ENCODE measurements at regions not wholly inside any gene's neighbourhood (a gene's known extent, or its start where the extent isn't known, plus 50 kb on each side); places are given as distances from the start of the nearest gene placed in this dataset.

DNA sequence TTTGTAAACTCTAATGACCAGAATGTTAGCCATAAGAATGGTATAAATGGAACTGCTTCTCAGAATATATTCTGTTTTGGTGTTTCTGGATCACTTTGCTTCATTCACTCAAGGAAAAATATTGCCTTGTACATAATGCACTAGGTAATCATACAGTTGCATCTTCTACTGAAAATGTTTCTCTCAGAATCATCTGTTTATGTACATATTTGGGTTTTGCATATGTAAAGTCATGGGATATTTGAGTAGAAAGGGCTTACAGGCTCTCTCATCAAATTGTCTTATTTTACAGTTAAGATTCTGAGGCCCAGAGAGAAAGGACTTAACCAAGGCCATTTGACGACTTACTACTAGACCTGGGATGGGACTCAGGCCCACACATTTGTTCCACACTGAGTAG is 97.8 kb upstream of the PALM2AKAP2 start:
- no peak for DNase-seq

- DNase-seq = no peak
These were observed 96.5 kb upstream of the PALM2AKAP2 start for GRCh38 chr9:109683521-109683920.

GRCh38 chr9:109689701-109690100 is 90.3 kb upstream of the PALM2AKAP2 start:
- DNase-seq = no peak

GRCh38 chr9:109699019-109699418 is 81.0 kb upstream of the PALM2AKAP2 start:
- no peak for DNase-seq

DNA sequence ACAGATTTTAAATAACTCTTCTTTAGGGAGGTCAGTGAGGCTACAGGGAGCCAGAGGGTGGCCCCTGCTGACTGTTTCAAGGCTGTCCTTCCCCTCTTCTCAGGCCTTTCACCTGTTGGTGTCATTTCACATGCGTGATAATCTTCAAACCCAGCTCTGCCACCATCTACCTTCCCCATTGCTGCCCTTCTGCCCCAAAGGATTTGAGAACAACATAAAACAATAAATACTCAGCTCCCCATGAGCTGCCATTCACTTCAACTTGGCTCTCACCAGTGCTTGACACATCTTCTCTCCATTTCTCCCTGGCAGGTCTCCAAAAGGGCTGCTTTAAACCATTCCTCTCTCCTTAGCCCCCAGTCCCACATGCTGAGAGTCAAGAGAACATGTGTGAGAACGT is 75.5 kb upstream of the PALM2AKAP2 start:
- no peak for DNase-seq

DNA sequence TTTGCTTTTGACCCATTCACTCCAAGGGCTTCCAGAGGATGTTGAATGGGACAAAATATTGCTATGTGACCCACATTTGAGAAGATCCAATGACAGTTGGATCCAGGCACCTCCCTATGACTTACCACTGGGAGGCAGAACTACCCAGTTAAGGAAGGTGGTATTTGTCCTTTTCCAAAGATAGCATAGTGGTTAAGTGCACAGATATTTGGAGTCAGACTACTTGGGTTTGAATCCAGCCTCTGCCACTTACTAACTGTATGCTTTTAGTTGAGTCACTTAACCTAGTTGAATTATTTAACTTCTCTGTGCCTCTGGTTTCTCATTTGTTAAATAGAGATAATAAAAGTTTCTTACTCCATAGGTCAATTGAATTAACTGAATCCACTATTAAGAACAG is 74.5 kb upstream of the PALM2AKAP2 start:
- no peak for DNase-seq

DNA sequence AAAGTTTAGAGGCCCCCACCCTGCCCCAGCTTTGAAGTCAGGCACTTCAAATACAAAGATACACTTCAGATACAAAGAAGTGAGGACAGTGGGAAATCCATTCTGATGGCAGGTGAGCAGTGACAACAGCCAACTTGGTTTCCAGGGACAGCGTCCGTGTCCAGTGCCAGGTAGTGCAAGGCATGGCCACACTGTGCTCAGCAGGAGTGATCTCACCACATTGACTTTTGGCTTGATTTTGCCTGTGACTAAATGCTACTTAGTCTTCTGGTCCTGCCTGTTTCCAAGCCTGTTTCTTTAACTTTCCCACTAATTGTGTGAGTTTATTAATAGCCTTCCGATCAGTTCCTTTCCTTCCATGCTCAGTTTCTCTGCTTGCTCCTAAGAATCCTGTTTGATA is 72.6 kb upstream of the PALM2AKAP2 start:
- no peak for DNase-seq

GRCh38 chr9:109708451-109708945 is 71.5 kb upstream of the PALM2AKAP2 start:
- DNase-seq = no peak

DNA sequence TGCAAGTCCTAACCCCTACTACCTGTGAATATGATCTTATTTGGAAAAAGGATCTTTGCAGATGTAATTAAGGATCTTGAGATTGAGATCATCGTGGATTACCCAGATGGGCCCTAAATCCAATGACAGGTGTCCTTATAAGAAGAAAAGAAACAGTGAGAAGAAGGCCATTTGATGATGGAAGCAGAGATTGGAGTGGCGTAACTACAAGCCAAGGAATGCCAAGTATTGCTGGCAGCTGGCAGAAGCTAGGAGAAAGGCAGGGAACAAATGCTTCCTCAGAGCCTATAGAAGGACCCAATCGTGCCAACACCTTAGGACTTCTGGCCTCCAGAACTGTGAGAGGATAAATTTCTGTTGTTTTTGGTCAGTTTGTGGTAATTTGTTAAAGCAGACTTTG is 70.1 kb upstream of the PALM2AKAP2 start:
- DNase-seq = no peak

- DNase-seq = no peak
These were observed 69.2 kb upstream of the PALM2AKAP2 start for GRCh38 chr9:109710830-109711229.

DNA sequence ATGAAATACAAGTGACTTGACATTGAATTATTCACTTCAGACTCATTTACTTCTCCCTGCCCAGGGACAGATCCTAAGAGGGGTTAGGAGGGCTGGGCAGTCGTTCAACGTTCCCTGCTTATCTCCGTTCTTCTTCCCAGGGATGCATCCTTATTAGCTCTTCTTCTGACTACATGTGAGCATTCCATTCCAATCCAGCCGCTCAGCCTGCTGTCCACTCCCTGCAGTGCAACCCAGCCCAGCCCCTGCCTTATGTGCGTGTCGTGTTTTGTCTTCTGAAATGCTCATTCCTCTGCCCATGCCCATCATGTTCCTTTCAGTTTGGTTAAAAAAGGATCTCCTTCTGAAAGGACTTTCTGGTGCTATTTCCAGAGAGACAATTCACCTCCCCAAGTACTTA is 64.7 kb upstream of the PALM2AKAP2 start:
- no peak for DNase-seq

GRCh38 chr9:109716631-109717030 is 63.4 kb upstream of the PALM2AKAP2 start:
- no peak for DNase-seq

DNA sequence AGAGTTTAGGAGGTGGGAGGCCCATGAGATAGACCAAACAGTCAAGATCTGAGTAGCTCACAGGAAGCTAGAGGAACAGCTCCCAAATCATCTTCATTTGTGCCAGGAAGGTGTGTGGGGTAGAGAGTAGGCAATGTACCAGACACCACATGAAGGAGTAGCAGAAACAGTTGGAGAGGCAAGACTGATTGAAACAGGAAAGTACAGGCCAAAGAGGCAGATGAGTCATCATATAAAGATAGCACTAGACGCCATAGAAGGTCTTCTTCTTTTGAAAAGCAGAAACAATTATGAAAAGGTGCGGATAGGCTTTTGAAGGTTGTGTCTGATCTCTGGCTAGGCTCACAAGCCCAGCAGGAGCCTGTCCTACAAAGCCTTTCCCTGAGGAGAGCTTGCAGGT is 62.7 kb upstream of the PALM2AKAP2 start:
- DNase-seq = no peak

DNA sequence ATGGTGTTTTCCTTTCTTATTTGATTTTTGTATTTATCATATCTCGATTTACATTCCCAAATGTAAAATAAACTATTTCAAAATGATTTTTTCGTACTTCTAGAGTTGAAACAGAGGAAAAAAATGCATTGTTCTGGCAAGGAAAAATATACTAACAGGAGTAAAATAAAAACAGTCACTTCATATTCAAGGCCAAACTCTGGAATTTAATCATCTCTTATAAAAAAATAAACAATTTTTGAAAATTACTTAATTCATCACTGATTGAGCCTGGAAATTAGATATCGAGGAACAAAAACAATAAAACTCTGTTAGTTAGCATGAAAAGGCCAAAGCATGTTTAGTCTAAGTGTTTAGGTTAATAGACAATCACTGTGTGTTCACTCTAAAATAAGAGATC is 61.1 kb upstream of the PALM2AKAP2 start:
- no peak for DNase-seq

- DNase-seq = no peak
These were observed 59.0 kb upstream of the PALM2AKAP2 start for GRCh38 chr9:109721001-109721400.

- no peak for DNase-seq
These were observed 58.0 kb upstream of the PALM2AKAP2 start for GRCh38 chr9:109722007-109722406.

DNA sequence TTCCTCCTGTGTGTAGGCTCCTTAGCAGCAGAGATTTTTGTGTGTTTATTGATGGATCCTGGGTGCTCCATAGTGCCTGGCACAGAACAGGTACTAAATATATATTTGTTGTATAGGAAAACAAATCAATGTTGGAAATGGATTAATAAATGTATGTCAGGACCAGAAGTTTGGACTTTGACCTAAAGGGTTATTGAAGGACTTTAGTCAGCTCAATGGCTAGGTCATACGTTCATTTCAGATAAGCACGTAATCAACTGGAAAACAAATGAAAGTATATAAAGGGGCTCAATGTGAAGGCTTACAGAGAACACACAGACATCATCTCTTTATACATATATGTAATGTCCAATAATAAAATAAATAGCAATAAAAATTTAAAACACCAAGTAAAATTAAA is 56.2 kb upstream of the PALM2AKAP2 start:
- no peak for DNase-seq

- no peak for DNase-seq
These were observed 54.5 kb upstream of the PALM2AKAP2 start for GRCh38 chr9:109725460-109725859.

DNA sequence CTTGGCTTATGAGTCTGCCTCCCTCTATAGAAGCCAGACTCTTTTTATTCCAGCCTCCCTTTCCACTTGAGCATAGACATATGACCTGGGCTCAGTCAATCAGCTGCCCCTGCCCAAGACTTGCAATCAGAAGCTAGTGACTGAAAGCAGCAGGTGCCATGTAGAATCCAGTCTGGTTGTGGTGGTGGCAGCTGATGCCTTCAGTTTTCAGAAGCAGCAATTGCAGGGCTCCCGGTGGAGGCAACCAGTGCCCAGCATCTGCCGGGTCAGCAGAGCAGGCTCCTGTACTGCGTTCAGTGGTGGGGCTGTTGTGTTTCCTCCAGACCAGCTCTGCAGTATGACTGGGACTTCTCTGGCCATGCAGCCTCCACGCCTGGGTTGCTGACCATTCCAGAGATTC is 53.9 kb upstream of the PALM2AKAP2 start:
- DNase-seq = no peak

GRCh38 chr9:109728686-109729300 is 51.2 kb upstream of the PALM2AKAP2 start:
- no peak for DNase-seq

DNA sequence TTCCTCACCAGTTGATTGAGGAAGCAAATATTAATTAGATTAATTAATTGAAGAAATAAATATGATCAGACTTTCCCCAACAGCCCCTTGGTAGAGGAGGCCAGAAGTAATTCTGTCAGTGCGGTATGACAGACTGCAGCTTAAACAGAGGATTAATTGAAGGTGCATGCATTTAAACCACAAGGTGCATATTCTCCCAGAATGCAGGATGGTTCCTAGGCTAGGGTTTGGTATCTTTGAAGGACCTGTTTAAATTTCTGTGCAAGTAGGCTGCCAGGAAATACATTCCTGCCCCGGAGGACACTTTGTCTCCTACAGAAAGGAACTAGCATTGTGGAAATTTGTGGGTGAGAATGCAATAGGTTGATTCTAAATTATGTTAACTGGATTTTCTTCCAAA is 50.5 kb upstream of the PALM2AKAP2 start:
- no peak for DNase-seq

Data from NCI-H774 (cell line).